ENCODE measurements at regions not wholly inside any gene's neighbourhood (a gene's known extent, or its start where the extent isn't known, plus 50 kb on each side); places are given as distances from the start of the nearest gene placed in this dataset.

GRCh38 chr1:195878478-195878877, 729.8 kb downstream of the KCNT2 start:
- Histone ChIP-seq H3K27me3 (ENCODE audit: control insufficient read depth in 2 of 2, insufficient read depth in 2 of 2, low read length in 2 of 2) (no peaks in the 10 kb centered on the region), H3K4me1 (ENCODE audit: control insufficient read depth, extremely low read depth, insufficient read depth, low read length) (no peaks in the 10 kb centered on the region), H3K79me2 (ENCODE audit: control insufficient read depth, insufficient read depth, low read length) (no peaks in the 10 kb centered on the region), H3K36me3 (ENCODE audit: control insufficient read depth in 2 of 2, extremely low read depth in 1 of 2, insufficient read depth in 2 of 2, low read length in 2 of 2) (no peaks in the 10 kb centered on the region), H3K4me2 (ENCODE audit: insufficient read depth, low read length) (no peak overlapping the region), H3K9ac (replicated peaks; ENCODE audit: extremely low read depth, insufficient read depth, low read length) (no peak overlapping the region), H4K20me1 (replicated peaks; ENCODE audit: control insufficient read depth, extremely low read depth, insufficient read depth, low read length) (no peaks in the 10 kb centered on the region), H3K4me3 (replicated peaks in 1 of 3; ENCODE audit: insufficient read depth in 1 of 3, low read depth in 1 of 3, low read length in 3 of 3) (no peak overlapping the region), H3K9me1 (replicated peaks; ENCODE audit: control insufficient read depth, extremely low read depth, insufficient read depth, low read length) (no peaks in the 10 kb centered on the region), H3K9me3 (replicated peaks; ENCODE audit: control insufficient read depth, insufficient read depth, low read length) (no peaks in the 10 kb centered on the region), H3K27ac (ENCODE audit: insufficient read depth, low read depth, low read length) (no peak overlapping the region), H2AFZ (ENCODE audit: low read depth, low read length) (no peak overlapping the region)
- TF ChIP-seq MAX (IDR thresholded peaks at IDR 0.05; ENCODE audit: insufficient read depth, insufficient read length) (no peak), JUN (IDR thresholded peaks at IDR 0.05; ENCODE audit: borderline replicate concordance, insufficient read depth, insufficient read length, low read depth) (no peak), FOS (IDR thresholded peaks at IDR 0.05; ENCODE audit: borderline replicate concordance, insufficient read depth, low read length) (no peak), MYC (IDR thresholded peaks at IDR 0.05; ENCODE audit: low read depth, low read length) (no peak), CTCF (IDR thresholded peaks at IDR 0.05; ENCODE audit: extremely low read depth in 1 of 2, insufficient read depth in 1 of 2, low read depth in 1 of 2, low read length in 2 of 2) (no peak), GATA2 (IDR thresholded peaks at IDR 0.05; ENCODE audit: insufficient read depth, insufficient read length, low read depth, low read length) (no peak), POLR2A (IDR thresholded peaks at IDR 0.05; ENCODE audit: low read depth, low read length) (no peak), POLR2AphosphoS5 (IDR thresholded peaks at IDR 0.05; ENCODE audit: insufficient read depth, low read depth, low read length) (no peak), EZH2 (IDR thresholded peaks at IDR 0.05; ENCODE audit: borderline replicate concordance, low read depth, low read length, severe bottlenecking) (no peak)
- DNase-seq (ENCODE audit: low read depth, low spot score) (no peak), FAIRE-seq (no peak)
- BruUV-seq (replicated peaks), result no TSS peak
- ChIA-PET POLR2A (no interaction called here), CTCF (no interaction called here)
- intact Hi-C loops (cut with micrococcal nuclease) (no loop called here), dilution Hi-C loops (cut with MboI; ENCODE audit: extremely low pct_ligation_motif_present, low sequenced_read_pairs) (no loop called here)
